Heart right ventricle (tissue), 16 donors: ENCODE measurements at regions not wholly inside any gene's neighbourhood (a gene's known extent, or its start where the extent isn't known, plus 50 kb on each side); places are given as distances from the start of the nearest gene placed in this dataset.

ENCODE experiments used
- ATAC-seq, 8 donors: fragments of 200-7000 bp; cut with Tn5 transposase; one replicate each; pipeline ENCODE4 v1.9.1; 2020; ENCODE audit warnings: mild to moderate bottlenecking in 8 of 8, moderate library complexity in 8 of 8, moderate number of reproducible peaks in 1 of 8
- DNase-seq, 2 donors: peaks; one replicate each; pipeline ENCODE4 v3.0.0-alpha.2; 2020
- H3K27ac ChIP-seq, 10 donors: fragments of 200-600 bp; sonication (generic) in 2 of 10; one replicate each; pipeline versions ENCODE4 v1.5.0 to v1.8.0; 2020 to 2022; ENCODE audit warnings: mild to moderate bottlenecking in 3 of 10
- H3K27me3 ChIP-seq, 7 donors: fragments of 200-600 bp; one replicate each; pipeline ENCODE4 v1.8.0; 2021 to 2022; ENCODE audit warnings: mild to moderate bottlenecking in 2 of 7
- H3K36me3 ChIP-seq, 9 donors: fragments of 200-600 bp; sonication (generic) in 1 of 9; one replicate each; pipeline versions ENCODE4 v1.5.0 to v1.8.0; 2020 to 2022; ENCODE audit warnings: mild to moderate bottlenecking in 2 of 9
- H3K4me1 ChIP-seq, 9 donors: fragments of 200-600 bp; sonication (generic) in 1 of 9; one replicate each; pipeline versions ENCODE4 v1.5.0 to v1.8.0; 2020 to 2022; ENCODE audit warnings: mild to moderate bottlenecking in 4 of 9
- H3K4me3 ChIP-seq, 10 donors: fragments of 200-600 bp; sonication (generic) in 2 of 10; one replicate each; pipeline versions ENCODE4 v1.5.0 to v1.8.0; 2020 to 2022; ENCODE audit warnings: mild to moderate bottlenecking in 7 of 10, moderate library complexity in 2 of 10
- H3K9me3 ChIP-seq, 11 donors: fragments of 200-600 bp in 10 of 11; sonication (generic) in 2 of 11; one replicate each; pipeline versions ENCODE4 v1.5.0 to v1.8.0; 2013 to 2022; ENCODE audit warnings: mild to moderate bottlenecking in 2 of 11, control low read depth in 1 of 11, moderate library complexity in 1 of 11
- WGBS, 2 donors: extraction: QIAGEN DNeasy Blood & Tissue Kit; methylation state at CpG; one replicate each; pipeline ENCODE4 v1.1.7; 2013; ENCODE audit warnings: inconsistent platforms in 1 of 2; 5-methylcytosine and 5-hydroxymethylcytosine counted together
- intact Hi-C, 10 donors: fragments of 100-400 bp; cut with DNase I; formaldehyde crosslinking; loops; one replicate each; pipeline versions ENCODE4 v1.11.1 to v1.14.2; 2022
- TF ChIP-seq, protein P1 (sequence below), 9 donors: fragments of 200-600 bp; sonication (generic) in 2 of 9; IDR thresholded peaks; one replicate each; pipeline versions ENCODE4 v1.5.0 to v1.8.0; 2021 to 2022; ENCODE audit warnings: antibody characterized with exemption in 9 of 9, mild to moderate bottlenecking in 5 of 9, moderate library complexity in 1 of 9
- donor health status: Arrhythmogenic right ventricular cardiomyopathy.
- donor health status: ischemic (EF 13 %, LVEDD 7.1; RV severe dilation, severe dysfunction).
- donor health status: healthy with polysubstance abuse.
- donor health status: DM: no; HTN: yes; CAD: no.
- donor health status: DM: no; HTN: no; CAD: no.
- donor health status: ischemic (EF 25% LVEDD 6.9; RV normal size, moderate dysfunction).
- donor health status: ischemic (EF 25% LVEDD 5.7; RV mildly dilated, moderate dysfunction).
- donor health status: healthy.
- donor health status: DM: yes; HTN: yes; CAD: no.
- donor health status: Ischemic cardiomyopathy.
- donor health status: ischemic (EF 35%, LVEDD 5.7; RV mildly dilated, moderate dysfunction).
- donor health status: nonischemic (EF 11% LVEDD 7.7; RV severe dilation, severe dysfunction).
- donor health status: DM: yes; HTN: yes; CAD: no.
- donor health status: PGD.
- donor health status: ischemic (EF 29% LVEDD 5.4; RV normal size, mild dysfunction).
- donor health status: nonischemic (EF 23%, LVEDD 6.1; RV moderate dilation, normal function).

DNA sequence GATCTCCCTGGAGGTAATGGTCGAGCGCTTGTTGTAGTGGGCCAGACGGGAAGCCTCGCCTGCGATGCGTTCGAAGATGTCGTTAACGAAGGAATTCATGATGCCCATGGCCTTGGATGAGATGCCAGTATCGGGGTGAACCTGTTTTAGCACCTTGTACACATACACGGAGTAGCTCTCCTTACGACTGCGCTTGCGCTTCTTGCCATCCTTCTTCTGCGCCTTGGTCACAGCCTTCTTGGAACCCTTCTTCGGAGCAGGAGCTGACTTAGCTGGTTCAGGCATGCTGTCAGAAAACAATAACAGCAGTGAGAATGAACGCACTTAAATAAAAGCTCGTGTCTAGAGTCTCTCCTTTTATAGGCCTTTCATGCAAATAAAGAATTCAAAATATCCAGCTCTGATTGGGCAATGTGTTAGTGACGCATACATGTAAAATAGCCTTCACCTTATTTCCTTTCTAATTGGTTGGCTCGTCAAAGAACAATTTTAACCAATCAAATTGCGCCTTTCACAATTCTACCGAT lies 129.2 kb downstream of the HFE start:
- Histone ChIP-seq H3K4me3 (peak overlapping the region; percentile 27 to 66 (median 58)), H3K9me3 (no peaks in the 10 kb centered on the region), H3K36me3 (no peaks in the 10 kb centered on the region), H3K27ac (peak overlapping the region; percentile 80 to 94 (median 88)), H3K27me3 (peaks cover 0 to 30% (median 11%) of the 10 kb centered on the region in 7 donors), H3K4me1 (peaks cover 0 to 31% (median 20%) of the 10 kb centered on the region in 9 donors)
- TF ChIP-seq, protein P1, sequence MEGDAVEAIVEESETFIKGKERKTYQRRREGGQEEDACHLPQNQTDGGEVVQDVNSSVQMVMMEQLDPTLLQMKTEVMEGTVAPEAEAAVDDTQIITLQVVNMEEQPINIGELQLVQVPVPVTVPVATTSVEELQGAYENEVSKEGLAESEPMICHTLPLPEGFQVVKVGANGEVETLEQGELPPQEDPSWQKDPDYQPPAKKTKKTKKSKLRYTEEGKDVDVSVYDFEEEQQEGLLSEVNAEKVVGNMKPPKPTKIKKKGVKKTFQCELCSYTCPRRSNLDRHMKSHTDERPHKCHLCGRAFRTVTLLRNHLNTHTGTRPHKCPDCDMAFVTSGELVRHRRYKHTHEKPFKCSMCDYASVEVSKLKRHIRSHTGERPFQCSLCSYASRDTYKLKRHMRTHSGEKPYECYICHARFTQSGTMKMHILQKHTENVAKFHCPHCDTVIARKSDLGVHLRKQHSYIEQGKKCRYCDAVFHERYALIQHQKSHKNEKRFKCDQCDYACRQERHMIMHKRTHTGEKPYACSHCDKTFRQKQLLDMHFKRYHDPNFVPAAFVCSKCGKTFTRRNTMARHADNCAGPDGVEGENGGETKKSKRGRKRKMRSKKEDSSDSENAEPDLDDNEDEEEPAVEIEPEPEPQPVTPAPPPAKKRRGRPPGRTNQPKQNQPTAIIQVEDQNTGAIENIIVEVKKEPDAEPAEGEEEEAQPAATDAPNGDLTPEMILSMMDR (IDR thresholded peaks at IDR 0.05) = no peak
- DNase-seq (peak in 1 of 2 donors; percentile 78), ATAC-seq (peak; percentile 81 to 94 (median 90))
- intact Hi-C loops = loop anchor here in 3 of 10 donors (5.0 to 10.0 kb wide), 3 partner anchors 59 to 71 kb away; a partner anchor contains a TSS
- WGBS, 2 donors = 1% methylated on average over 22 of the region's 22 CpGs

DNA sequence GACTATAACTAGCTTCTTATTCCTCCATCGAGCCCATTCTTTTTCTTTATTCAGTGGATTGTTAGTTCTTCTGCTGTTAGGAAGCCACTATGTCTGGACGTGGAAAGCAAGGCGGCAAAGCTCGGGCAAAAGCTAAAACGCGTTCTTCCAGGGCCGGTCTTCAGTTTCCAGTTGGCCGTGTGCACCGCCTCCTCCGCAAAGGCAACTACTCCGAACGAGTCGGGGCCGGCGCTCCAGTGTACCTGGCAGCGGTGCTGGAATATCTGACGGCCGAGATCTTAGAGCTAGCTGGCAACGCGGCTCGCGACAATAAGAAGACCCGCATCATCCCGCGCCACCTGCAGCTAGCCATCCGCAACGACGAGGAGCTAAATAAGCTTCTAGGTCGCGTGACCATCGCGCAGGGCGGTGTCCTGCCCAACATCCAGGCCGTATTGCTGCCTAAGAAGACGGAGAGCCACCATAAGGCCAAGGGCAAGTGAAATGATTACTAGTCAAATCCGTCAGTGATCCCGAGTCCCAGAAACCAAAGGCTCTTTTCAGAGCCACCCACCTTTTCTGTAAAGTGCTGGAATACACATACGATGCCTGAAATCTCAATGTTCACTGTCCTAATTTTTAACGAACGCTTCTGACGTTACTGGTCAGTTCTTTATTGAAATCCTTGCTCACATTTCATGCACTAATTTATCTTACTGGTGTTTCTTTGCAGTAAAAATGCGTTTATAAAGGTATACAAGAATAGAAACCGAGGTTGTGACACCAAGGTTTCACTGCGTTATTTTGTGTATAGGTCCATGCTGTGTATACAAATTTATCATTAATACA lies 129.9 kb downstream of the HFE start:
- intact Hi-C loops = loop anchor here in 3 of 10 donors (5.0 to 10.0 kb wide), 3 partner anchors 60 to 70 kb away; a partner anchor contains a TSS
- WGBS, 2 donors = 1% methylated on average over 44 of the region's 44 CpGs
- DNase-seq (peak; percentile 75 to 83), ATAC-seq (peak; percentile 79 to 89 (median 82))
- Histone ChIP-seq H3K27me3 (peaks cover 0 to 36% (median 11%) of the 10 kb centered on the region in 7 donors), H3K4me3 (peak overlapping the region; percentile 27 to 66 (median 58)), H3K9me3 (no peaks in the 10 kb centered on the region), H3K27ac (peak overlapping the region; percentile 80 to 94 (median 88)), H3K36me3 (no peaks in the 10 kb centered on the region), H3K4me1 (peaks cover 0 to 31% (median 20%) of the 10 kb centered on the region in 9 donors)
- TF ChIP-seq, protein P1 (IDR thresholded peaks at IDR 0.05) = peak in 7 of 9 donors; percentile 35 to 61 (median 46)

DNA sequence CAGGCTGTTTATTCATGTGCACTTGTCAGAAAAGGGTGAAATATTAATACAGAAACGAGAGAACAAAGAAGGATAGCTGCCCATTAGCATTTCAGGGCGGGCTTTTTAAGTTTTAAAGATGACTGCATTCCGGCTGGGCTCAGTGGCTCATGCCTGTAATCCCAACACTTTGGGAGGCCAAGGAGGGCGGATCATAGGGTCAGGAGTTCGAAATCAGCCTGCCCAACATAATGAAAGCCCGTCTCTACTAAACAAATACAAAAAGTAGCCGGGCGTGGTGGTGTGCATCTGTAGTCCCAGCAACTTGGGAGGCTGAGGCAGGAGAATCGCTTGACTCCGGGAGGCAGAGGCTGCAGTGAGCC lies 130.5 kb downstream of the HFE start:
- ATAC-seq (no peak), DNase-seq (no peak)
- Histone ChIP-seq H3K36me3 (no peaks in the 10 kb centered on the region), H3K4me1 (peaks cover 0 to 32% (median 20%) of the 10 kb centered on the region in 9 donors), H3K4me3 (peak overlapping the region; percentile 27 to 66 (median 58)), H3K27me3 (peaks cover 0 to 36% (median 16%) of the 10 kb centered on the region in 7 donors), H3K27ac (peak overlapping the region; percentile 80 to 94 (median 88)), H3K9me3 (no peaks in the 10 kb centered on the region)
- intact Hi-C loops = loop anchor here in 3 of 10 donors (5.0 to 10.0 kb wide), 3 partner anchors 60 to 70 kb away; a partner anchor contains a TSS
- TF ChIP-seq, protein P1 (IDR thresholded peaks at IDR 0.05) = no peak
- 16 to 23% methylated on average over 10 of the region's 10 CpGs for WGBS, 2 donors

DNA sequence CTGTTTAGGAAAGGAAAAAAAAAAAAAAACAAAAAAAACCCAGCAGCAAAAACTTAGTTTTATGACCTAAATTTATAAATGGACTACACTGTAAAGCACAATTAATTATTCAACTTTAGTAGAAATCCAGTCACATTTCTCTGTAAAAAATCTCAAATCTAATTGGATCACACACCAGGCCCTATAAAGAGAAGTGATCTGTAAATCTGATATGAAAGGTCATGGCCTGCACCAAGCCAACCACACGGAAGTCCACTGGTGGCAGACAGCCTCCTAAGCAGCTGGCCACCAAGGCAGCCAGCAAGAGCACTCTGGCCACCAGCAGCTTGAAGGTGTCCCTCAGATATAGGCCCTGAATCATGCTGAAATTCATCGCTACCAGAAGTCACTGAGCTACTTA lies 131.6 kb downstream of the HFE start:
- no peak overlapping the region for H3K27ac ChIP-seq
- WGBS, 2 donors = 86 to 89% methylated on average over 2 of the region's 2 CpGs
- intact Hi-C loops = loop anchor here in 3 of 10 donors (5.0 to 10.0 kb wide), 3 partner anchors 62 to 68 kb away; a partner anchor contains a TSS

More for the DNA sequence above, 131.6 kb downstream of the HFE start:
- no peak overlapping the region for H3K4me3 ChIP-seq
- no peaks in the 10 kb centered on the region for H3K9me3 ChIP-seq
- peaks cover 0 to 42% (median 24%) of the 10 kb centered on the region in 9 donors for H3K4me1 ChIP-seq
- no peaks in the 10 kb centered on the region for H3K36me3 ChIP-seq
- TF ChIP-seq, protein P1 (IDR thresholded peaks at IDR 0.05) = no peak
- ATAC-seq (no peak), DNase-seq (no peak)
- peaks cover 0 to 42% (median 18%) of the 10 kb centered on the region in 7 donors for H3K27me3 ChIP-seq
